CD4-positive, CD25-positive, alpha-beta regulatory T cell (primary cell): ENCODE measurements at regions not wholly inside any gene's neighbourhood (a gene's known extent, or its start where the extent isn't known, plus 50 kb on each side); places are given as distances from the start of the nearest gene placed in this dataset.

ENCODE experiments used
- ATAC-seq, 2 donors: fragments of 150-1000 bp; cut with Tn5 transposase; one replicate each; pipeline ENCODE4 v1.10.0; 2021; ENCODE audit warnings: low read depth in 2 of 2, moderate number of reproducible peaks in 2 of 2, moderate library complexity in 1 of 2
- DNase-seq, 3 donors: peaks; one replicate each; pipeline versions ENCODE4 v3.0.0 to v3.0.0-alpha.2; 2012 to 2022; ENCODE audit warnings: mixed read lengths in 1 of 3
- H3K27ac ChIP-seq: one replicate; pipeline ENCODE4 v1.7.0; 2013; ENCODE audit warnings: mild to moderate bottlenecking, low read length; ENCODE audit not compliant: insufficient read depth, poor library complexity, severe bottlenecking
- H3K27me3 ChIP-seq: one replicate; pipeline ENCODE4 v1.7.0; 2013; ENCODE audit warnings: low read length; ENCODE audit not compliant: control insufficient read depth, insufficient read depth
- H3K36me3 ChIP-seq: one replicate; pipeline ENCODE4 v1.7.0; 2013; ENCODE audit warnings: mild to moderate bottlenecking, low read length, moderate library complexity; ENCODE audit not compliant: control insufficient read depth, insufficient read depth
- H3K4me1 ChIP-seq: 2 replicates; pipeline ENCODE4 v1.7.0; 2013; ENCODE audit warnings: mild to moderate bottlenecking, low read length; ENCODE audit not compliant: insufficient read depth, control insufficient read depth, poor library complexity, severe bottlenecking
- H3K4me3 ChIP-seq: one replicate; pipeline ENCODE4 v1.7.0; 2013; ENCODE audit warnings: low read depth, mild to moderate bottlenecking, low read length, moderate library complexity
- H3K9me3 ChIP-seq, 2 experiments: 1 replicate in 1 of 2; 2 replicates in 1 of 2; pipeline ENCODE4 v1.7.0; 2013; ENCODE audit warnings: low read length in 2 of 2, mild to moderate bottlenecking in 1 of 2, moderate library complexity in 1 of 2; ENCODE audit not compliant: control insufficient read depth in 2 of 2
- H3K27ac Mint-ChIP-seq, 3 donors: one replicate each; pipeline ENCODE4 v1.8.0; 2020 to 2022; ENCODE audit warnings: mild to moderate bottlenecking in 3 of 3, mixed read lengths in 3 of 3, moderate library complexity in 2 of 3
- H3K27me3 Mint-ChIP-seq: one replicate; pipeline ENCODE4 v1.8.0; 2022; ENCODE audit warnings: mild to moderate bottlenecking, mixed read lengths
- H3K36me3 Mint-ChIP-seq: one replicate; pipeline ENCODE4 v1.8.0; 2020; ENCODE audit warnings: mixed read lengths
- H3K4me1 Mint-ChIP-seq, 4 donors: one replicate each; pipeline ENCODE4 v1.8.0; 2020 to 2022; ENCODE audit warnings: mixed read lengths in 4 of 4, mild to moderate bottlenecking in 1 of 4
- H3K4me3 Mint-ChIP-seq, 4 donors: one replicate each; pipeline ENCODE4 v1.8.0; 2020 to 2022; ENCODE audit warnings: mild to moderate bottlenecking in 4 of 4, mixed read lengths in 4 of 4, moderate library complexity in 3 of 4
- H3K9me3 Mint-ChIP-seq, 7 donors: one replicate each; pipeline ENCODE4 v1.8.0; 2020 to 2022; ENCODE audit warnings: mixed read lengths in 7 of 7, mild to moderate bottlenecking in 3 of 7, moderate library complexity in 2 of 7

DNA sequence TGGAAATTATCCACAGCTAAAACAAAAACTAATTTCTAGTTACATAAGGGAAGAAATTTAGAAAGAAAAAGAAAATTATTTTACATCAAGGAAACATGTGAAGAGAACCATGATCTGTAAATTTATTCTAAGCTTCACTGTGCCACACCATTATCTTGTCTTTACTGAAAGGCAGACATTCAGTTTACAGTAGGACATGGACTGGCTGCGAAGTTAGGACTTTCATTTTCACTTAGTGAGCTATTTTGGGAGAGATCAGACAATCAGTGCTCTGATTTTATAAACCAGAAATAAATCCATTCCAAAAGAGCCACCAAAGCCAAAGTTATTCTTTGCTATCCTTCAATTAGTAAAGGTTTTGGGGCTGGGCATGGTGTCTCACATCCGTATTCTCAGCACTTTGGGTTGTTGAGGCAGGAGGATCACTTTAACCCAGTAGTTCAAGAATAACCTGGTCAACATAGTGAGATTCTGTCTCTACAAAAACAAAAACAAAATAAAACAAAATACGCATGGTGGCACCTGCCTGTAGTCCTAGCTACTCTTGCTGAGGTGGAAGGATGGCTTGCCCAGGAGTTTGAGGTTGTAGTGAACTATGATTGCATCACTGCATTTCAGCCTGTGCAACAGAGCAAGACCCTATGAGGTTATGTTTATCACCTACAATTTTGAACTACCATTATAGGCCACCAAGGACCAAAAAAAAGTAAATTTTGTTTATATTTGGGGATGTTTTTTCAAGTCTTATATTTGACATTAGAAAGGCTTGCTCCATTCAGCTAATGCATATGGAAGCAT is 1084.8 kb upstream of the ATXN7L3B start:
- H3K27ac Mint-ChIP-seq: no peak overlapping the region
- H3K27ac ChIP-seq: no peak overlapping the region
- no peaks in the 10 kb centered on the region for H3K4me1 ChIP-seq
- H3K27me3 ChIP-seq: no peaks in the 10 kb centered on the region
- H3K36me3 ChIP-seq: no peaks in the 10 kb centered on the region
- ATAC-seq (no peak), DNase-seq (no peak)
- H3K27me3 Mint-ChIP-seq: no peaks in the 10 kb centered on the region
- H3K4me3 ChIP-seq: no peak overlapping the region
- peaks cover 0 to 2% of the 10 kb centered on the region in 2 experiments for H3K9me3 ChIP-seq
- H3K36me3 Mint-ChIP-seq: no peaks in the 10 kb centered on the region
- no peak overlapping the region for H3K4me3 Mint-ChIP-seq
- H3K4me1 Mint-ChIP-seq: no peaks in the 10 kb centered on the region
- peaks cover 0 to 7% (median 3%) of the 10 kb centered on the region in 7 donors for H3K9me3 Mint-ChIP-seq

DNA sequence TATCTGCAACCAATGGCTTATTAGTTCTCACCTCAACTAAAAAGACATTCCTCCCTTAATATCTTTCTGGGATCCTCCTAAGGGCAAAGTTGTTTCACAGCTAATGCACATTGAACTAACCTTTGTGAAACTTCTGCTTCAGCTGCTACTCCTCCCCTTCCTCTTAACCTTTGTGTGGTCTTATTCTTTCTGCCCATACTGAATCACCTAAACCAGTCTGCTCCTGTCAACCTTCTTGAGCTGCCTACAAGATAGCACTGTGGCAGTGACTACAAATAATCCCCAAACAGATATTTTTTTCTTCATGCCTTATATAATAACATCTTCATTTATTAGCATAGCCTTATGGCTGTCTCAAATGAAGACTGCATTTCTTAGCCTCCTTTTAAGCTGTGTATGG is 1077.4 kb upstream of the ATXN7L3B start:
- Mint-ChIP-seq H3K9me3 (peaks cover 0 to 14% (median 3%) of the 10 kb centered on the region in 7 donors), H3K4me3 (no peak overlapping the region), H3K4me1 (no peaks in the 10 kb centered on the region), H3K36me3 (no peaks in the 10 kb centered on the region), H3K27ac (no peak overlapping the region), H3K27me3 (no peaks in the 10 kb centered on the region)
- Histone ChIP-seq H3K36me3 (no peaks in the 10 kb centered on the region), H3K4me1 (no peaks in the 10 kb centered on the region), H3K4me3 (no peak overlapping the region), H3K27me3 (no peaks in the 10 kb centered on the region), H3K9me3 (peaks cover 0 to 4% of the 10 kb centered on the region in 2 experiments), H3K27ac (no peak overlapping the region)
- ATAC-seq: no peak
- DNase-seq: no peak

DNA sequence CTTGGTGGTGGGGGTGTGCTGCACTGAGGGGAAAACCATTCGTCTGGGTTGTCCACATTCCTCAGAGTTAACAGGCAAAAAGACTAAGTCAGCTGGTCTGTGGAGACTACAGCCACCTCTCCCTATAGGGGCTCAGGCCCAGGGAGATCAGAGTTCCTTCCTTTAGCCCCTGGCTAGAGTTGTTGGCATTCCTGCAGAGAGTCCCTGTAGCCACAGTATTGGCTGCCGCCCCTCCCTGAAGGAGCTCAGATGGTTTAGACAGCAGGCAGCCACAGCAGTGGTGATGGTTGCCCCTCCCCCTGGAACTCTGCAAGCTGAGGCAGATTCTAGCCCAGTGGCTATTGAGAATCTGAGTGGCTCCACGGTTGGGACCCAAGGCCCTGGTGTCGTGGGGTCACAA is 1072.5 kb upstream of the ATXN7L3B start:
- Histone ChIP-seq H3K27me3 (no peaks in the 10 kb centered on the region), H3K4me1 (no peaks in the 10 kb centered on the region), H3K36me3 (no peaks in the 10 kb centered on the region), H3K27ac (no peak overlapping the region), H3K9me3 (peaks cover 0 to 4% of the 10 kb centered on the region in 2 experiments), H3K4me3 (no peak overlapping the region)
- Mint-ChIP-seq H3K4me1 (no peaks in the 10 kb centered on the region), H3K27me3 (no peaks in the 10 kb centered on the region), H3K9me3 (peaks cover 0 to 18% (median 4%) of the 10 kb centered on the region in 7 donors), H3K27ac (no peak overlapping the region), H3K4me3 (no peak overlapping the region), H3K36me3 (no peaks in the 10 kb centered on the region)
- DNase-seq: no peak
- no peak for ATAC-seq

DNA sequence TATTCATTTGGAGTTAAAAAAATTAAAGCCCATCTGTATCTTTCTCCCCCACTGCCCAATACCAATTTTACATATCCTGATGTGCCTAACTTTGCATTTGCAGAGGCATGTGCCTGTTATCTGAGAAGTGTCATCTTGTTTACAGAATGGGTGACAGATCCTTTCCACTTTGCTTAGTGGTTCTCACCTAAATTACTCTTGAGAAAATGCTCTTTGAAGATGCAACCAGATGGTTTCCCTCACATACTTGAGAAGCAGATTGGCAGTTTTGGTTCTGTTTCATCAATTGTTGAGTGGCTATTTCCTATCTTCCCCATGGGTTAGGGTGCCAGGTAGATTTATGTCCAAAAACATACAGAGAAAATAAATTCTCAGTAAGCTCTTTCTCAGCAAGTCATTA is 1051.4 kb upstream of the ATXN7L3B start:
- no peak overlapping the region for H3K4me3 ChIP-seq

DNA sequence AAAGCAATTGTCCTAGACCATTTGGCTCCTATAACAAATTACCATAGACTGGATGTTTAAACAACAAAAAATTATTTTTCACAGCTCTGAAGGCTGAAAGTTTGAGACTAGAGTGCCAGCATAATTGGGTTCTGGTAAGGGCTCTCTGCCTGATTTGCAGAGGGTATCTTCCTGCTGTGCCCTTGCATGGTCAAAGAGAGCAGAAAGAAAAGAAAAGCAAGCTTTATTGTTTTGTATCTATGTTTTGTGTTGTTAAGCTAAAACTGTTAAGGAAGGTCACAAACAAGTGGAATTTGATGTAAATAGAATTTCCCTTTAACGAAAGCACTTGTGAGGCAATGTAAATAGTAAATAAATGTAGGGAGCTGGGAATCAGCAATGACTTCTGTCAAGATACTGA is 1031.0 kb upstream of the ATXN7L3B start:
- no peak for DNase-seq
- Histone ChIP-seq H3K4me3 (no peak overlapping the region), H3K9me3 (peaks cover 0 to 9% of the 10 kb centered on the region in 2 experiments), H3K36me3 (no peaks in the 10 kb centered on the region), H3K27me3 (no peaks in the 10 kb centered on the region), H3K4me1 (no peaks in the 10 kb centered on the region), H3K27ac (no peak overlapping the region)
- H3K4me1 Mint-ChIP-seq: no peaks in the 10 kb centered on the region
- H3K4me3 Mint-ChIP-seq: no peak overlapping the region
- no peaks in the 10 kb centered on the region for H3K36me3 Mint-ChIP-seq
- no peaks in the 10 kb centered on the region for H3K27me3 Mint-ChIP-seq
- no peak overlapping the region for H3K27ac Mint-ChIP-seq
- no peak for ATAC-seq
- peaks cover 2 to 28% (median 4%) of the 10 kb centered on the region in 7 donors for H3K9me3 Mint-ChIP-seq

More for the DNA sequence above, 1051.4 kb upstream of the ATXN7L3B start:
- Histone ChIP-seq H3K4me1 (no peaks in the 10 kb centered on the region), H3K27me3 (no peaks in the 10 kb centered on the region), H3K36me3 (no peaks in the 10 kb centered on the region), H3K9me3 (peaks cover 4 to 8% of the 10 kb centered on the region in 2 experiments), H3K27ac (no peak overlapping the region)
- ATAC-seq (no peak), DNase-seq (no peak)
- Mint-ChIP-seq H3K36me3 (no peaks in the 10 kb centered on the region), H3K4me3 (no peak overlapping the region), H3K27me3 (no peaks in the 10 kb centered on the region), H3K27ac (no peak overlapping the region), H3K4me1 (no peaks in the 10 kb centered on the region), H3K9me3 (peaks cover 0 to 19% (median 13%) of the 10 kb centered on the region in 7 donors)

DNA sequence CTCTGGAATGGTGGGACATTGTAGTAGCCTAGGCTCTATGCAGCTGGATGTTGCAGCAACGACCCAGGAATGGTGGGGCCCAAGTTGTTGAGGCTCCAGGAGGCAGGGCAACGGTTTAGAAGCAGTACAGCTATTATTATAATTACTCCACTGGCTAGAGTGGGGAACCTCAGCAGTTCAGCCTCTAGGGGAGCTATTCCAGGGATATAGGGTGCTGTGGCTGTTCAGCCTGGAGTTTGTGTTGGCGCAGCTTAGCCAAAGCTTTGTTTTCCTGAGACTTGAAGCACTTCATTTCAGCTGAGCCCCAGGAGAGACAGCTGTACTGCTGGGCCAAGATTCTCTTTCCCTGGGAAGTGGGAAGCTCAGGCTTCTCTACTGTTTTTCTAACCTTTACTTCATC is 1023.0 kb upstream of the ATXN7L3B start:
- Mint-ChIP-seq H3K27ac (no peak overlapping the region), H3K4me3 (no peak overlapping the region), H3K36me3 (no peaks in the 10 kb centered on the region), H3K27me3 (no peaks in the 10 kb centered on the region), H3K9me3 (peaks cover 1 to 16% (median 5%) of the 10 kb centered on the region in 7 donors), H3K4me1 (no peaks in the 10 kb centered on the region)
- H3K27ac ChIP-seq: no peak overlapping the region
- H3K4me1 ChIP-seq: no peaks in the 10 kb centered on the region
- H3K9me3 ChIP-seq: peaks cover 0 to 9% of the 10 kb centered on the region in 2 experiments
- no peak overlapping the region for H3K4me3 ChIP-seq
- no peaks in the 10 kb centered on the region for H3K27me3 ChIP-seq
- ATAC-seq (no peak), DNase-seq (no peak)
- no peaks in the 10 kb centered on the region for H3K36me3 ChIP-seq

DNA sequence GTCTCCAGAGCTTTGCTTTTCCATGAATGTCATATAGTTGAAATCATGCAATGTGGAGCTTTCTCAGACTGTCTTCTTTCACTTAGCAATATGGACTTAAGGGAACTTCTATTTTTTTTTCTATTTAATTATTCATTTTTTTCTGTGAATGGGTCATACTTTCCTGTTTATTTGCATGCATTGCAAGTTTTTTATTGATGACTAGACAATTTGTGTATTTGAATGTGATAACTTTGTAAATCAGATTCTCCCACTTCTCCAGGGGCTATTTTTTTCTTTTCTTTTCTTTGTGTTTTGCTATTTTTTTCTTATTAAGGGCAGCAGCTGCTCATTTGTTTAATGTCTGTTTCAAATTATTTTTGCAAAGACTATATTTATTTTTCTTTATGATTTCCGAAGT is 1019.8 kb upstream of the ATXN7L3B start:
- H3K4me1 Mint-ChIP-seq: no peaks in the 10 kb centered on the region
- no peak overlapping the region for H3K27ac ChIP-seq
- no peaks in the 10 kb centered on the region for H3K36me3 ChIP-seq
- no peak overlapping the region for H3K4me3 Mint-ChIP-seq
- DNase-seq (no peak), ATAC-seq (no peak)
- H3K27ac Mint-ChIP-seq: no peak overlapping the region
- H3K9me3 ChIP-seq: peaks cover 0 to 2% of the 10 kb centered on the region in 2 experiments
- no peaks in the 10 kb centered on the region for H3K36me3 Mint-ChIP-seq
- H3K9me3 Mint-ChIP-seq: peaks cover 0 to 22% (median 7%) of the 10 kb centered on the region in 7 donors
- H3K4me1 ChIP-seq: no peaks in the 10 kb centered on the region
- no peaks in the 10 kb centered on the region for H3K27me3 Mint-ChIP-seq
- no peak overlapping the region for H3K4me3 ChIP-seq
- H3K27me3 ChIP-seq: no peaks in the 10 kb centered on the region

DNA sequence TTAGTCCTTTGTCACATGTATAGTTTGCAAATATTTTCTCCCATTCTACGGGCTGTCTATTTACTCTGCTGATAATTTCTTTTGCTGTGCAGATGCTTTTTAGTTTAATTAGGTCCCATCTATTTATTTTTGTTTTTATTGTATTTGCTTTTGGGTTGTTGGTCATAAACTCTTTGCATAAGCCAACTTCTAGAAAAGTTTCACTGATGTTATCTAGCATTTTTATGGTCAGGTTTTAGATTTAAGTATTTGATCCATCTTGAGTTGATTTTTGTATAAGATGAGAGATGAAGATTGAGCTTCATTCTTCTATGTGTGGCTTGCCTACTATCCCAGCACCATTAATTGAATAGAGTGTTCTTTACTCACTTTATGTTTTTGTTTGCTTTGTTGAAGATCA is 1008.4 kb upstream of the ATXN7L3B start:
- Mint-ChIP-seq H3K4me1 (no peaks in the 10 kb centered on the region), H3K36me3 (no peaks in the 10 kb centered on the region), H3K27ac (no peak overlapping the region), H3K27me3 (no peaks in the 10 kb centered on the region), H3K4me3 (no peak overlapping the region), H3K9me3 (peaks cover 0 to 14% (median 6%) of the 10 kb centered on the region in 7 donors)
- no peaks in the 10 kb centered on the region for H3K36me3 ChIP-seq
- H3K27ac ChIP-seq: no peak overlapping the region
- H3K27me3 ChIP-seq: no peaks in the 10 kb centered on the region
- no peak overlapping the region for H3K4me3 ChIP-seq
- ATAC-seq (no peak), DNase-seq (no peak)
- no peaks in the 10 kb centered on the region for H3K4me1 ChIP-seq
- H3K9me3 ChIP-seq: no peaks in the 10 kb centered on the region
